VCaP (cell line): ENCODE measurements at regions not wholly inside any gene's neighbourhood (a gene's known extent, or its start where the extent isn't known, plus 50 kb on each side); places are given as distances from the start of the nearest gene placed in this dataset.

Source experiments
- H3K27ac ChIP-seq: fragments of 450-650 bp; 2 replicates; pipeline ENCODE4 v1.5.1; 2017
- CTCF ChIP-seq: fragments of 450-650 bp; conservative IDR thresholded peaks from 2 replicates; pipeline ENCODE4 v1.5.1; 2017; ENCODE audit warnings: mild to moderate bottlenecking, moderate library complexity

- no peak for TF ChIP-seq CTCF
- no peak overlapping the region for H3K27ac ChIP-seq
Measured at GRCh38 chr3:72247126-72247525, 462.2 kb upstream of the PROK2 start.

GRCh38 chr3:72246685-72247084, 461.7 kb upstream of the PROK2 start:
- TF ChIP-seq CTCF, result no peak
- no peak overlapping the region for H3K27ac ChIP-seq

- TF ChIP-seq CTCF, result no peak
- no peak overlapping the region for H3K27ac ChIP-seq
Measured at GRCh38 chr3:72245183-72245811, 460.3 kb upstream of the PROK2 start.

GRCh38 chr3:72244396-72244795, 459.4 kb upstream of the PROK2 start:
- no peak overlapping the region for H3K27ac ChIP-seq

GRCh38 chr3:72242326-72242725, 457.4 kb upstream of the PROK2 start:
- no peak for TF ChIP-seq CTCF
- H3K27ac ChIP-seq, result no peak overlapping the region

More at GRCh38 chr3:72244396-72244795, 459.4 kb upstream of the PROK2 start:
- TF ChIP-seq CTCF, result no peak

- H3K27ac ChIP-seq, result no peak overlapping the region
- no peak for TF ChIP-seq CTCF
Measured at GRCh38 chr3:72241525-72241924, 456.6 kb upstream of the PROK2 start.

- TF ChIP-seq CTCF, result no peak
- H3K27ac ChIP-seq, result no peak overlapping the region
Measured at GRCh38 chr3:72240531-72240930, 455.6 kb upstream of the PROK2 start.
